NB4 (cell line): ENCODE measurements at regions not wholly inside any gene's neighbourhood (a gene's known extent, or its start where the extent isn't known, plus 50 kb on each side); places are given as distances from the start of the nearest gene placed in this dataset.

ENCODE experiments used
- CTCF ChIP-seq: IDR thresholded peaks from one replicate; pipeline ENCODE4 v1.5.1; 2012; ENCODE audit warnings: low read depth, low read length
- MYC ChIP-seq: IDR thresholded peaks from 2 replicates; pipeline ENCODE4 v1.6.1; 2011; ENCODE audit warnings: low read depth, low read length
- POLR2A ChIP-seq: IDR thresholded peaks from 2 replicates; pipeline ENCODE4 v1.6.1; 2011; ENCODE audit warnings: mild to moderate bottlenecking; ENCODE audit not compliant: insufficient read length; ENCODE audit errors: extremely low read depth
- TF ChIP-seq, protein P1 (sequence below): IDR thresholded peaks from 2 replicates; pipeline ENCODE4 v1.6.1; 2011; ENCODE audit warnings: low read depth, low read length

DNA sequence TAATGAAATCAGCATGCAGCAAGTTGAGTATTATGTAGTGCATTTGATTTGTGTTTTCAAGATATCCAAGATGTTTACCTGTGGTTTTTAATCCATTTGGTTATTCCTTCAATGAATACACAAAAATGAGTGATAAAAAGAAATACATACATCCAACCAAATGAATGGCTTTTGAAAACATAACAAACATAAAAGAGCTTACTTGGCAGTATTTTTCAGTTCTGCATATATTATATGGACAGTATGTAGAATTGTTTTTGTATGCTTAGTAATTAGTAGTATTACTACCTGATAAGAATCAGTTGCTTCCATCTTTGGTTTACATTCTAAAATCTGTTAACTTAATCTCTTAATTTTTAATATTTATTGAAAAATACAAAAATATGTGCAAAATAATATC lies 908.9 kb upstream of the AGA start:
- TF ChIP-seq CTCF (no peak), POLR2A (no peak), MYC (no peak)
- TF ChIP-seq, protein P1, sequence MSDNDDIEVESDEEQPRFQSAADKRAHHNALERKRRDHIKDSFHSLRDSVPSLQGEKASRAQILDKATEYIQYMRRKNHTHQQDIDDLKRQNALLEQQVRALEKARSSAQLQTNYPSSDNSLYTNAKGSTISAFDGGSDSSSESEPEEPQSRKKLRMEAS, result no peak
